ENCODE measurements at regions not wholly inside any gene's neighbourhood (a gene's known extent, or its start where the extent isn't known, plus 50 kb on each side); places are given as distances from the start of the nearest gene placed in this dataset.

DNA sequence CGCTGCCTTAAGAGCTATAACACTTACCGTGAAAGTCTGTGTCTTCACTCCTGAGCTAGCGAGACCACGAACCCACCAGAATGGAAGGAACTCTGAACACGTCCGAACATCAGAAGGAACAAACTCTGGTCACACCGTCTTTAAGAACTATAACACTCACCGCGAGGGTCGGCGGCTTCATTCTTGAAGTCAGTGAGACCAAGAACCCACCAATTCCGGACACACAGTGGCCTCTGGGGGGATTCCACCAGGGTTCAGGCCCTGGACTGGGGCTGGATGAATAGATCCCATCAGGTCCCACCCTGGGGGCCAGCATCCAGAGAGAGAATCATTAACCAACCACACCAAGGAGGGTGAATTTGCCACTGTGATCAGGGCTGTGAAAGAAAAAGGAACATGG, 55.8 kb upstream of the ATP12A start:
- TF ChIP-seq JUND (IDR thresholded peaks at IDR 0.05; ENCODE audit: low read depth): no peak
- in situ Hi-C loops (cut with HindIII; ENCODE audit: low pct_unique_long_range_greater_than_20kb, low sequenced_read_pairs): no loop called here
- no peak for DNase-seq (ENCODE audit: low read depth in 1 of 2, low spot score in 1 of 2)

DNA sequence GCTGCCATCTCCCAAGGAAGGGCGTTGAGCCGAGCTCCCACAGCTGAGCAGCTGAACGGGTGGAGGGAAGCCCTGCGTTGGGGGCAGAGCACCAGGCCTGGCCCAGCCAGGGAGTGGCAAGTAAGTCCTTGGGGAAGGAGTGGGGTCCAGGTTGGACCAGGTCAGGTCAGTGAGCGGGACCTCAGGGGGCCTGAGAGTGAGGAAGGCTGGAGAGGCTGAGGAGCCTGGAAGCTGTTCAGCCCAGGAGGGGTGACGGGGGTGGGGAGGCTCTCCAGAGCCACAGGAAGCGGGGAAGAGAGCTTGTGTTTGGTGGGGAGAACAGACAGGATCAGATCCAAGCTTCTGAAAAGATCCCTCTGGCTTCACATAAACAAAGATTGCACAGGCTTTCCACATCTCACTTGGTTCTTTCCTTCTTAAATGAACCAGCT, 55.4 kb upstream of the ATP12A start:
- TF ChIP-seq JUND (IDR thresholded peaks at IDR 0.05; ENCODE audit: low read depth): no peak
- DNase-seq (ENCODE audit: low read depth in 1 of 2, low spot score in 1 of 2): no peak
- in situ Hi-C loops (cut with HindIII; ENCODE audit: low pct_unique_long_range_greater_than_20kb, low sequenced_read_pairs): no loop called here

DNA sequence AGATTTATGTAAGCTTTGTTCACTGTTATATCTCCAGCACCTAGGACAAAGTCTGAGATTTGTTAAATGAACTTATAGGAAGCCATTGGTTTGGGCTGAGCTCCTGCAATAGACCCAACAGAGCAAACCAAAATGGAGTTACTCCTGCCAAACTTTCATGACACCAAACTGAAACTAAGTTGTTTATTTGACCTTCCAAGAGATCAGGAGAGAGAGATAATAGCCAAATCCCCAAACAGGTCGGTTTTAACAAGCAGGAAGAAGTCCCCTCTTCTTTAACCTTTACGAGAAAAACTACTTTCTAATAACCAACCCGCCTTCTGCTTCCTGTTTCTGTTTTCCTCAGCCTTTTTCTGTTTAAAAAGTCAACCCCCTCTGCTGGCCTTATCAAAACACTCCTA, 54.9 kb upstream of the ATP12A start:
- TF ChIP-seq JUND (IDR thresholded peaks at IDR 0.05; ENCODE audit: low read depth): no peak
- in situ Hi-C loops (cut with HindIII; ENCODE audit: low pct_unique_long_range_greater_than_20kb, low sequenced_read_pairs): no loop called here
- DNase-seq (ENCODE audit: low read depth in 1 of 2, low spot score in 1 of 2): no peak

DNA sequence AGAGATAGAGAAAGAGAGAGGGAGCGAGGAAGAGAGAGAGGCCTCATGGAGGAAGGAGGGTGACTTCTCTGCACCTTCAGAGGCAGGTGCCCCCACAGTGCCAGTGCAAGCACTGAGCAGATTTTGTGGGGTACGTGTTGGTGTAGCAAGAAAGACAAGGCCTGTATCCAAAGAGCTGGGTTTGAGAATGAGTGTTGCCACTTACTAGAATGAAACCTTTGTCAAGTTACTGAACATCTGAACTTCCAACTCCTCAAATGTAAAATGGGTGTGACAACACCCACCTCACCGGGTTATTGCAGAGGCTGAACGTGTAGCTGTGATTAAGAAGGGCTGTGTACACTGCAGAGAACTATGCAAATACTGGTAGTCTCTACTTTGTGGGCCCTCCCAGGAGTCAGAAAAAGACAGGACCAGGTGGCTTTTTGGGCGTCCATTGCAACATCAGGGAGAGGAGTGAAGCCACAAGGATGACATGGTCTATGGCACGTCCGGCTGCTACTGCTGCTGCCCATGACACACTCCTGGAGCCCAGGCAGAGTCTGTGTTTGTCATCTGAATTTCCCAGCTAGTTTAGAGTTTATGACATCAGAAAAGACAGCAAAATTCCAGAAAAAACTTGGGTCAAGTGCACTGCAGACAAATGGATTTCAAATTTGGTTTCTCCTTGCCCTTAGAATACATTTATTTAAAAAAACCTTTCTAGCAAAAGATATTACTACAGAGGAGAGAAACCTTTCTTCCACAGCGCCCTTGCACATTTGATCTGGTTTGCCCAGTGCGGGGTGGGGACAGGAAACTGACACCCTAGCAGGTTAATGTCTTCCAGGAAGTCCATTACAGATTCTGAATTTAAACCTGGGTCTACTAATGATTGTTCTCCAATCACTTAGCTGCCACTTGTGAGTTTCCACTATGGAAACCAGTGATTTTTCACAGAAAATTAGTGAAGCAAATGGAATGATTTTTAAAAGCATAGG, 54.0 kb upstream of the ATP12A start:
- DNase-seq (ENCODE audit: low read depth in 1 of 2, low spot score in 1 of 2): no peak
- in situ Hi-C loops (cut with HindIII; ENCODE audit: low pct_unique_long_range_greater_than_20kb, low sequenced_read_pairs): no loop called here
- no peak for TF ChIP-seq JUND (IDR thresholded peaks at IDR 0.05; ENCODE audit: low read depth)

DNA sequence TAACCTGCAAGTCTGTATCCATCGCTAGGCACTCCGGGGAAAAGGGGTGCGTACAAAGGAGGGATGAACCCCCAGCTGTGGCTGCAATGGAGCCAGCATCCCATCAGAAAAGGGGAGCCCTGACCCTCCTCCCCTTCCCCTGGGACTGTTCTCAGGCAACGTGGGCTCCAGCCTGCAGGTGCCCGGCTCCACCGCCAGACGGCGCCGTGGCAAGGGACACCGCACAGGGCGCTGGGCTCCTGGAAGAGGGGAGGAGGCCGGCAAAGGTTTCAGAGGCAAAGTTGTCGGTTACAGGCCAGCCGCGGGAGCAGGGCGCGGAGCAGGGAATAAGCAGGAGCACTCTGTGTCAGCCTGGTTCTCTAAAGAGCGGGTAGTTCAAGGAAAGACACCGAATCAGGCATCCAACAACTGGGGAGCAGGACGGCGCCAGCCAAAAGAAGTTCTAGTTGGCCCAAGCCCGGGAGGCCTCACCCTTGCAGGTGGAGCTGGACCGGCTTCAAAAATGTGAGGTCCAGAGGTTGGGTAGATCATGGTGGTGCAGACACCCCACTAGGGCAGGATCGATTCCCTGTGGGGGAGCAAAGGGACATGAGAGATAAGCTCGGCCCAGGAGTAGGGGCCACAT, 53.0 kb upstream of the ATP12A start:
- peak in 1 of 2 experiments; percentile 28 for DNase-seq (ENCODE audit: low read depth in 1 of 2, low spot score in 1 of 2)
- no peak for TF ChIP-seq JUND (IDR thresholded peaks at IDR 0.05; ENCODE audit: low read depth)
- in situ Hi-C loops (cut with HindIII; ENCODE audit: low pct_unique_long_range_greater_than_20kb, low sequenced_read_pairs): no loop called here

DNA sequence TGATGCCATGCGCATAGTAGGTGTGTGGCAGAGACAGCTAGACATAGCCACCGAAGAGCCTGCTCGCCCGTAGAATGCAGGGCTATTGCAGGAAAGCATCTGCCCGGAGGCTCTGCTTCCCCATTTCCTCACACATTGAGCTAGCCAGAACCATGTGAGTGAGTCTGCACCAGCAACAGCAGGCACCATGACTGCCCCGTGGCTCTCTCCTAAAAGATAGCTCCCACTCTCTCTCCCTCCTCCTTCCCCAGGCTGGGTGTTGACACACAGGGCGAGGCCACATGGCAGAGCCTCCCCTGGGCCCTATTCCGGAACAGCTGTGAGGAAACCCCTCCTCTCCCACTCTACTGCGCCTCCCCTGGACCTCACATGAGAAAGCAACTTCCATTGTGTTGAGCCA, 52.3 kb upstream of the ATP12A start:
- no peak for TF ChIP-seq JUND (IDR thresholded peaks at IDR 0.05; ENCODE audit: low read depth)
- DNase-seq (ENCODE audit: low read depth in 1 of 2, low spot score in 1 of 2): no peak
- in situ Hi-C loops (cut with HindIII; ENCODE audit: low pct_unique_long_range_greater_than_20kb, low sequenced_read_pairs): no loop called here

DNA sequence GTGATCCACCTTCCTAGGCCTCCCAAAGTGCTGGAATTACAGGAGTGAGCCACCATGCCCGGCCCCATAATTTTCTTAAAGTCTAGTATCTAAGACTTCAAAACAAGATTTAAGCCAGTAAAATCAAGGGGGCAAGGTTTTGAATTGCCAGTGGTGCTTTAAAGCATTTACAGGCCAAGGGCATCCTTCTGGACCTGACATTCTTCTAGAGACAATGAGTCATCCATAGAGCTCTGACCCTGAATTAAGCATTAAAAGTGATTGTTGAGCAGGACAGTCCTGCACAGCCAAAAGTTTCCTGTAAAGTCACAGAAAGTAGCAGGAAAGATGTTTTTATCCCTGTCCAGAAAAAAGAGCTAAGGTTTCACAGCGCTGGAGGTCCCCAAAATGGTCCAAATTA, 50.9 kb upstream of the ATP12A start:
- no peak for DNase-seq (ENCODE audit: low read depth in 1 of 2, low spot score in 1 of 2)
- in situ Hi-C loops (cut with HindIII; ENCODE audit: low pct_unique_long_range_greater_than_20kb, low sequenced_read_pairs): no loop called here
- no peak for TF ChIP-seq JUND (IDR thresholded peaks at IDR 0.05; ENCODE audit: low read depth)

DNA sequence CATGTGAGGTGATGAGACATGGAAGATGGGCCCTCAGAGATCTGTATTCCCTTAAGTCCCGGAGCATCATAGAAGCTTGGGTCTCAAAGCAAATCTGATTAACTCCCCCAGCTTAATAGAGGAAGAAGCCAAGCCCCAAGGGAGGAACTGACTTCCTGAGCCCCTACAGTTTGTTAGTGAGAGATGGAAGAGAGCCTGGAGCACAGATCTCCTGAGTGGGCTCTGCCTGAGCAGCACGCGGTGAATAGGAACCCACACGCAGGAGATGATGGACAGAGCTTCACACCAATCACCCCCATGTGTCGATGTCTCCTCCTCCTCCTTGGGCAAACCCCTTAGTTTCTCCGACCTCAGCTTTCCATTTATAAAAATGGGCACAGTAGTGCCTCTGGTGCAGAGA, 50.1 kb upstream of the ATP12A start:
- DNase-seq (ENCODE audit: low read depth in 1 of 2, low spot score in 1 of 2): no peak
- no peak for TF ChIP-seq JUND (IDR thresholded peaks at IDR 0.05; ENCODE audit: low read depth)
- in situ Hi-C loops (cut with HindIII; ENCODE audit: low pct_unique_long_range_greater_than_20kb, low sequenced_read_pairs): no loop called here

Data from T47D (cell line).